GM23338 (cell line): ENCODE measurements at regions not wholly inside any gene's neighbourhood (a gene's known extent, or its start where the extent isn't known, plus 50 kb on each side); places are given as distances from the start of the nearest gene placed in this dataset.

Experiments used
- EZH2phosphoT487 ChIP-seq: fragments of 200-600 bp; sonication (generic); IDR thresholded peaks from one replicate; pipeline ENCODE4 v1.8.1; 2018; ENCODE audit warnings: antibody characterized with exemption; ENCODE audit not compliant: unreplicated experiment
- POLR2AphosphoS5 ChIP-seq: IDR thresholded peaks from 2 replicates; pipeline ENCODE4 v1.6.1; 2016; ENCODE audit warnings: antibody characterized with exemption, low read depth
- TF ChIP-seq, protein P1 (sequence below), 2 experiments: fragments of 200-600 bp in 1 of 2; sonication (generic) in 1 of 2; conservative IDR thresholded peaks; 2 replicates each; pipeline versions ENCODE4 v1.5.1 to v1.6.1; 2016 to 2017; ENCODE audit warnings: antibody characterized with exemption in 2 of 2, low read depth in 2 of 2, mild to moderate bottlenecking in 2 of 2, moderate library complexity in 1 of 2

DNA sequence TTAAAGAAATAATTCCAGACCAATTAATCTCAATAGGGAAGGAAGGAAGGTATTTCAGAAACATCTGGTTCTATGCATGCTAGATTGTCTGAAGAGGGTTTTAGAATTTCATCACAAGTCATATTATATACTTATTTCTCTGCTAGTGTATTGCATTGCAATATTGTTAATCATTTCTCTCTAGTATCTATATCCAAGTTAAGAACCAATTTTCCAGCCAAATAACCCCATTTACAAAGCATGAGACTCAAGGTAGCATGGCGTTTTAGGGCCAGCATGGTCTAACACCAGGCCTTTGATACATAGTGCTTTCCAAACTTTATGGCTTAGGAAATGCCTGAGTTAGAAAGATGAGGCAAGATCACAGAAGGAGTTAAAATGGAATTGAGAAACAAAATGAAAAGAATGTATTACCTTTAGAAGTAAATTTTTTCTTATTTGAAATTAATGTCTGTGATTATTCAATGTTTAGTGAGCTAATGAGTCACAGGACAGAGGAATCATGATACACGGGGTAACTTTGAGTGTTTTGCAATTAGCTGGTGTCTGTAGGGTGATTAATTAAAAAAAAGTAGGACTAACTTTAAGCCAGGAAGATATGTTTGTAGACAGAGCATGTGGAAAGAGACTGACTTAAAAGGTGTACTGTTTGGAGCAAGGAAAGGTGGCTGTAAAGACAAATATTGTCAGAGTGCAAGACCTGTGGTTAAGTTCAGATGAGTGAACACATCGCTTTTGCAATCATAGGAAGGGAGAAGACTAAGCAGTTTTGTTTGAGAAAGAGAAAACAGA is 1006.2 kb upstream of the CITED2 start:
- no peak for TF ChIP-seq POLR2AphosphoS5
- no peak for TF ChIP-seq EZH2phosphoT487
- TF ChIP-seq, protein P1, sequence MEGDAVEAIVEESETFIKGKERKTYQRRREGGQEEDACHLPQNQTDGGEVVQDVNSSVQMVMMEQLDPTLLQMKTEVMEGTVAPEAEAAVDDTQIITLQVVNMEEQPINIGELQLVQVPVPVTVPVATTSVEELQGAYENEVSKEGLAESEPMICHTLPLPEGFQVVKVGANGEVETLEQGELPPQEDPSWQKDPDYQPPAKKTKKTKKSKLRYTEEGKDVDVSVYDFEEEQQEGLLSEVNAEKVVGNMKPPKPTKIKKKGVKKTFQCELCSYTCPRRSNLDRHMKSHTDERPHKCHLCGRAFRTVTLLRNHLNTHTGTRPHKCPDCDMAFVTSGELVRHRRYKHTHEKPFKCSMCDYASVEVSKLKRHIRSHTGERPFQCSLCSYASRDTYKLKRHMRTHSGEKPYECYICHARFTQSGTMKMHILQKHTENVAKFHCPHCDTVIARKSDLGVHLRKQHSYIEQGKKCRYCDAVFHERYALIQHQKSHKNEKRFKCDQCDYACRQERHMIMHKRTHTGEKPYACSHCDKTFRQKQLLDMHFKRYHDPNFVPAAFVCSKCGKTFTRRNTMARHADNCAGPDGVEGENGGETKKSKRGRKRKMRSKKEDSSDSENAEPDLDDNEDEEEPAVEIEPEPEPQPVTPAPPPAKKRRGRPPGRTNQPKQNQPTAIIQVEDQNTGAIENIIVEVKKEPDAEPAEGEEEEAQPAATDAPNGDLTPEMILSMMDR (conservative IDR thresholded peaks at IDR 0.05; ENCODE audit: low read depth in 2 of 2) = no peak
